CD14-positive monocyte (primary cell): ENCODE measurements at regions not wholly inside any gene's neighbourhood (a gene's known extent, or its start where the extent isn't known, plus 50 kb on each side); places are given as distances from the start of the nearest gene placed in this dataset.

Experiments used
- DNase-seq, 3 donors: peaks; one replicate each; pipeline ENCODE4 v3.0.0-alpha.2; 2011 to 2022
- H2AFZ ChIP-seq: 2 replicates; pipeline ENCODE4 v1.6.0; 2012; ENCODE audit warnings: mild to moderate bottlenecking, low read depth, low read length, inconsistent platforms; ENCODE audit not compliant: insufficient read depth, poor library complexity, severe bottlenecking
- H3K27ac ChIP-seq, 2 donors: 1 replicate in 1 of 2; 2 replicates in 1 of 2; pipeline ENCODE4 v1.5.1; 2012 to 2013; ENCODE audit warnings: low read length in 2 of 2, control low read depth in 1 of 2, inconsistent platforms in 1 of 2, low read depth in 1 of 2, mild to moderate bottlenecking in 1 of 2
- H3K27me3 ChIP-seq, 2 donors: one replicate each; pipeline versions ENCODE4 v1.6.0 to v1.6.1; 2011 to 2013; ENCODE audit warnings: low read length in 2 of 2; ENCODE audit not compliant: control insufficient read depth in 2 of 2, insufficient read depth in 2 of 2
- H3K36me3 ChIP-seq, 2 donors: replicated peaks in 1 of 2; 1 replicate in 1 of 2; 2 replicates in 1 of 2; pipeline versions ENCODE4 v1.5.1 to v1.6.1; 2012 to 2013; ENCODE audit warnings: low read length in 2 of 2, control low read depth in 1 of 2, inconsistent platforms in 1 of 2, mild to moderate bottlenecking in 1 of 2; ENCODE audit not compliant: insufficient read depth in 2 of 2, control insufficient read depth in 1 of 2
- H3K4me1 ChIP-seq, 2 donors: 1 replicate in 1 of 2; 2 replicates in 1 of 2; pipeline versions ENCODE4 v1.5.1 to v1.6.1; 2012 to 2013; ENCODE audit warnings: low read length in 2 of 2, control low read depth in 1 of 2, inconsistent platforms in 1 of 2, mild to moderate bottlenecking in 1 of 2, moderate library complexity in 1 of 2; ENCODE audit not compliant: insufficient read depth in 2 of 2, control insufficient read depth in 1 of 2
- H3K4me2 ChIP-seq: replicated peaks from 2 replicates; pipeline ENCODE3; 2012; ENCODE audit warnings: low read length, moderate library complexity, mild to moderate bottlenecking; ENCODE audit not compliant: poor library complexity, severe bottlenecking; ENCODE audit errors: extremely low read depth
- H3K4me3 ChIP-seq, 3 experiments: fragments of 200-600 bp in 1 of 3; sonication (generic) in 1 of 3; replicated peaks in 1 of 3; 1 replicate in 2 of 3; 2 replicates in 1 of 3; pipeline ENCODE4 v1.5.1; 2011 to 2013; ENCODE audit warnings: low read length in 3 of 3, mild to moderate bottlenecking in 3 of 3, control low read depth in 2 of 3, low read depth in 2 of 3, inconsistent platforms in 1 of 3, moderate library complexity in 1 of 3
- H3K79me2 ChIP-seq: 2 replicates; pipeline ENCODE4 v1.6.0; 2012; ENCODE audit warnings: mild to moderate bottlenecking, control low read depth, inconsistent platforms, low read length, moderate library complexity; ENCODE audit not compliant: insufficient read depth
- H3K9ac ChIP-seq: 2 replicates; pipeline ENCODE4 v1.6.0; 2017; ENCODE audit warnings: low read length, mild to moderate bottlenecking; ENCODE audit not compliant: insufficient read depth, poor library complexity, severe bottlenecking
- H3K9me3 ChIP-seq, 2 donors: replicated peaks in 1 of 2; 1 replicate in 1 of 2; 2 replicates in 1 of 2; pipeline versions ENCODE4 v1.5.1 to v1.6.1; 2012 to 2013; ENCODE audit warnings: low read length in 2 of 2, control low read depth in 1 of 2; ENCODE audit not compliant: control insufficient read depth in 1 of 2, insufficient read depth in 1 of 2
- H4K20me1 ChIP-seq: 2 replicates; pipeline ENCODE4 v1.6.0; 2012; ENCODE audit warnings: mild to moderate bottlenecking, low read length, control low read depth, moderate library complexity; ENCODE audit not compliant: insufficient read depth
- H3K27ac Mint-ChIP-seq, 7 donors: one replicate each; pipeline ENCODE4 v1.8.0; 2020; ENCODE audit warnings: mild to moderate bottlenecking in 7 of 7, mixed read lengths in 7 of 7, moderate library complexity in 6 of 7, inconsistent platforms in 2 of 7
- H3K27me3 Mint-ChIP-seq, 3 donors: one replicate each; pipeline ENCODE4 v1.8.0; 2021 to 2022; ENCODE audit warnings: low read depth in 3 of 3, mild to moderate bottlenecking in 3 of 3, mixed read lengths in 3 of 3, moderate library complexity in 3 of 3, inconsistent platforms in 1 of 3
- H3K36me3 Mint-ChIP-seq, 2 donors: one replicate each; pipeline ENCODE4 v1.8.0; 2020; ENCODE audit warnings: mixed read lengths in 2 of 2, inconsistent platforms in 1 of 2, mild to moderate bottlenecking in 1 of 2
- H3K4me1 Mint-ChIP-seq: one replicate; pipeline ENCODE4 v1.8.0; 2020; ENCODE audit warnings: mild to moderate bottlenecking, mixed read lengths
- H3K4me3 Mint-ChIP-seq, 2 donors: one replicate each; pipeline ENCODE4 v1.8.0; 2020; ENCODE audit warnings: mild to moderate bottlenecking in 2 of 2, mixed read lengths in 2 of 2, moderate library complexity in 1 of 2
- H3K9me3 Mint-ChIP-seq, 7 donors: one replicate each; pipeline ENCODE4 v1.8.0; 2020 to 2022; ENCODE audit warnings: mixed read lengths in 7 of 7, mild to moderate bottlenecking in 6 of 7, moderate library complexity in 6 of 7, inconsistent platforms in 2 of 7
- WGBS: methylation state at CpG from one replicate; pipeline ENCODE4 v1.1.5; 2013; ENCODE audit warnings: missing lambda C conversion rate; ENCODE audit not compliant: insufficient coverage; 5-methylcytosine and 5-hydroxymethylcytosine counted together
- intact Hi-C, 2 donors: fragments of 100-400 bp; cut with micrococcal nuclease; formaldehyde crosslinking; loops; one replicate each; pipeline versions ENCODE4 v1.15.0 to v1.15.1; 2023
- TF ChIP-seq, protein P1 (sequence below): fragments of 200-600 bp; IDR thresholded peaks from one replicate; pipeline ENCODE4 v1.8.0; 2022; ENCODE audit warnings: antibody characterized with exemption, mild to moderate bottlenecking

DNA sequence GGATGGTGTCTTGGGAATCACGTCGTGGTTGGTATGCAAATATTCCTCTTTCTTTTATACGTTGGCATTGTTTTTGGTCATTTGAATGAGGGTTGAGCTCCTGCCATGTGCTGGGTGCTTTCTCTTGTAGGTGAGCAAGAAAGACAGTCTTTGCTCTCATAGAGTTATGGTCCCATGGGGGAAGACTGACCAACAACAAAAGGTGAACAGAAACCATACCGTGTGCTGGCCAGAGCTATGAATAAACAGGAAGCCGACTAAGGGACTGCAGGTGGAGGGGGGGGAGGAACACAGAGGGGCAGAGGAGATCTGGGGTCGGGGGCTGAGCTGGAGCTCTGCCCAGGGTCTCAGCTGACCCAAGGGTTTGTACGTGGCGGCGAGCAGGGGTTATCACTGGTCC lies 245.3 kb downstream of the CTTN start:
- no peaks in the 10 kb centered on the region for H4K20me1 ChIP-seq

DNA sequence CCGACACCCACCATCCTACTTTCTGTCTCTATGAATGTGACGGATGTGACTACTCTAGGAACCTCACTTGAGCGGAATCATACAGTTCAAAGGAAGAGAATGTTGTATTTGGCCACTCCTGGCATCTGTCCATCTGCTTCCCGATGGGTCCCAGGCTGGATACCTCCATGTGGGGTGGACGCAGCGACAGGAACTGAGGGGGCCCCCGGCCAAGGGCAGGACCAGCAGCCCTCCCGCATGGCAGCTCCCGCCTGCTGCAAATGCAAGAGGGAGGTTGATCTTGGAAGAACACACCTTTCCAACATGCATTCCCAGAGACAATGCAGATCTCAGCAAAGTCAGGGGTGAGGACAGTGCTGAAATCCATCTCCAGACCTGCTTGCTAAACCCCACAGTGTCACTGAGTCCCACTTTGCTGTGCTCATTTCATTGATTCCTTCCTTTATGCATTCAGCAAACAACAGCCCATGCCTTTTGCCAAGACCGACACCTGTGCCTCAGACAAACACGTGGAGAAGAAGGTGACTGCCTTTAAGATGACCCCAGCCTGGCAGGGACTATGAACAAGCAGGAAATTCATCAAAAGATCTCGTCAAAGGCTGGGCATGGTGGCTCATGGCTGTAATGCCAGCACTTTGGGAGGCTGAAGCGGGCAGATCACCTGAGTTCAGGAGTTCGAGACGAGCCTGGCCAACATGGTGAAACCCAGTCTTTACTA lies 246.2 kb downstream of the CTTN start:
- TF ChIP-seq, protein P1, sequence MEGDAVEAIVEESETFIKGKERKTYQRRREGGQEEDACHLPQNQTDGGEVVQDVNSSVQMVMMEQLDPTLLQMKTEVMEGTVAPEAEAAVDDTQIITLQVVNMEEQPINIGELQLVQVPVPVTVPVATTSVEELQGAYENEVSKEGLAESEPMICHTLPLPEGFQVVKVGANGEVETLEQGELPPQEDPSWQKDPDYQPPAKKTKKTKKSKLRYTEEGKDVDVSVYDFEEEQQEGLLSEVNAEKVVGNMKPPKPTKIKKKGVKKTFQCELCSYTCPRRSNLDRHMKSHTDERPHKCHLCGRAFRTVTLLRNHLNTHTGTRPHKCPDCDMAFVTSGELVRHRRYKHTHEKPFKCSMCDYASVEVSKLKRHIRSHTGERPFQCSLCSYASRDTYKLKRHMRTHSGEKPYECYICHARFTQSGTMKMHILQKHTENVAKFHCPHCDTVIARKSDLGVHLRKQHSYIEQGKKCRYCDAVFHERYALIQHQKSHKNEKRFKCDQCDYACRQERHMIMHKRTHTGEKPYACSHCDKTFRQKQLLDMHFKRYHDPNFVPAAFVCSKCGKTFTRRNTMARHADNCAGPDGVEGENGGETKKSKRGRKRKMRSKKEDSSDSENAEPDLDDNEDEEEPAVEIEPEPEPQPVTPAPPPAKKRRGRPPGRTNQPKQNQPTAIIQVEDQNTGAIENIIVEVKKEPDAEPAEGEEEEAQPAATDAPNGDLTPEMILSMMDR, result no peak
- Histone ChIP-seq H2AFZ (no peak overlapping the region), H3K4me1 (peaks cover 5 to 7% of the 10 kb centered on the region in 2 donors), H3K36me3 (no peaks in the 10 kb centered on the region), H3K79me2 (no peaks in the 10 kb centered on the region), H3K4me2 (no peak overlapping the region), H4K20me1 (no peaks in the 10 kb centered on the region), H3K9me3 (no peaks in the 10 kb centered on the region), H3K27ac (no peak overlapping the region), H3K9ac (no peak overlapping the region), H3K4me3 (no peak overlapping the region), H3K27me3 (no peaks in the 10 kb centered on the region)
- intact Hi-C loops, result no loop called here
- DNase-seq, result no peak
- WGBS, result 82% methylated on average over 12 of the region's 15 CpGs
- H3K9me3 Mint-ChIP-seq, result peaks cover 0 to 4% (median 0%) of the 10 kb centered on the region in 7 donors
- H3K4me1 Mint-ChIP-seq, result peaks cover 9% of the 10 kb centered on the region
- H3K27ac Mint-ChIP-seq, result no peak overlapping the region
- no peaks in the 10 kb centered on the region for H3K36me3 Mint-ChIP-seq
- H3K4me3 Mint-ChIP-seq, result peak overlapping the region in 1 of 2 donors; percentile 24
- peaks cover 6 to 22% (median 7%) of the 10 kb centered on the region in 3 donors for H3K27me3 Mint-ChIP-seq

More for the DNA sequence above, 245.3 kb downstream of the CTTN start:
- TF ChIP-seq, protein P1, result no peak
- Histone ChIP-seq H3K79me2 (no peaks in the 10 kb centered on the region), H3K9ac (no peak overlapping the region), H3K9me3 (no peaks in the 10 kb centered on the region), H3K4me1 (peaks cover 5 to 7% of the 10 kb centered on the region in 2 donors), H3K4me2 (no peak overlapping the region), H3K27ac (no peak overlapping the region), H3K4me3 (no peak overlapping the region), H3K36me3 (no peaks in the 10 kb centered on the region), H2AFZ (no peak overlapping the region), H3K27me3 (no peaks in the 10 kb centered on the region)
- H3K4me3 Mint-ChIP-seq, result no peak overlapping the region
- DNase-seq, result no peak
- WGBS, result 38% methylated on average over 3 of the region's 9 CpGs
- peaks cover 9% of the 10 kb centered on the region for H3K4me1 Mint-ChIP-seq
- intact Hi-C loops, result no loop called here
- H3K36me3 Mint-ChIP-seq, result no peaks in the 10 kb centered on the region
- H3K27ac Mint-ChIP-seq, result no peak overlapping the region
- H3K27me3 Mint-ChIP-seq, result peaks cover 6 to 20% (median 7%) of the 10 kb centered on the region in 3 donors
- peaks cover 0 to 4% (median 0%) of the 10 kb centered on the region in 7 donors for H3K9me3 Mint-ChIP-seq
